Esophagus squamous epithelium (tissue), 4 donors: ENCODE measurements at regions not wholly inside any gene's neighbourhood (a gene's known extent, or its start where the extent isn't known, plus 50 kb on each side); places are given as distances from the start of the nearest gene placed in this dataset.

ENCODE experiments used
- CTCF ChIP-seq, 6 experiments: fragments of 450-650 bp in 4 of 6; fragments of 200-600 bp in 2 of 6; sonication (generic) in 2 of 6; IDR thresholded peaks; one replicate each; pipeline ENCODE4 v1.5.1; 2016 to 2019; ENCODE audit warnings: antibody characterized with exemption in 6 of 6, mild to moderate bottlenecking in 4 of 6, moderate library complexity in 4 of 6
- POLR2A ChIP-seq, 4 donors: fragments of 450-650 bp; IDR thresholded peaks; one replicate each; pipeline ENCODE4 v1.6.1; 2017; ENCODE audit warnings: antibody characterized with exemption in 4 of 4, mild to moderate bottlenecking in 4 of 4, moderate library complexity in 3 of 4

DNA sequence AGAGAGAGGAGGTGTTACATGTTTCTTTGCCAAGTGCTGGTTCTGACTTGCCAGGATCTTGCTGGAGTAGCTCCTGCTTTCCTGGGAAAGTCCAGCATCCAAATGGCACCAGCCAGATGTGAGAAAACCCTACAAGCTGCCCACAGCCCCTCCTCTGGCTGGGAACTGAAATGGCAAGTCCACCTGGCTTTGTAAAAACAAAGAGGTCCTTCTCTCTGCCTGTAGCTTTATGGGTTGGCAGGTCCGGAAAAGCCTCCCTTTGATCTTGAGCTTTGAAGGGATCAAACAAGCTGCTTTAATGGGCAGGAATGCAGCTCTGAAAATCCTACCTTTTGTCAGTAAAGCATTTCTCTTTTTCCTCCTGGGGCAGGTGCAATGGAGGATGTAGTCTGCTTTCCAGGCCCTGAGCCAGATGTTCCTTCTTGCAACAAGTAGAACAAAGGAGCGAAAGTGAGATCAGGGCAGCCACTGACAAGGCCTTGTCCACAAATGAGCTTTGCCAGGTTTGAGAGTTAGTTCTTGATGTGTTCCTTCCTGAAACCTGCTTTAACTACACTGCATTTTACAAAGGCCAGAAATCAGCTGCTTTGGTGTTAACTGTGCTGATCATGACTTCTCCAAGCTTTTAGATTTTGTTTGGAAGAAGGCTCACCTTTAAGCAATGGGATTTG, 456.7 kb downstream of the ZNF608 start:
- TF ChIP-seq CTCF (IDR thresholded peaks at IDR 0.05), result peak in 3 of 6 experiments; percentile 26 to 47 (median 31)
- TF ChIP-seq POLR2A (IDR thresholded peaks at IDR 0.05), result no peak
